SH-SY5Y (cell line): ENCODE measurements at regions not wholly inside any gene's neighbourhood (a gene's known extent, or its start where the extent isn't known, plus 50 kb on each side); places are given as distances from the start of the nearest gene placed in this dataset.

ENCODE experiments used
- GATA2 ChIP-seq: IDR thresholded peaks from 2 replicates; pipeline ENCODE4 v1.6.1; 2011; ENCODE audit warnings: mild to moderate bottlenecking, low read depth, low read length
- GATA3 ChIP-seq: IDR thresholded peaks from 2 replicates; pipeline ENCODE4 v1.6.1; 2011; ENCODE audit warnings: low read depth, mild to moderate bottlenecking, low read length, moderate library complexity

DNA sequence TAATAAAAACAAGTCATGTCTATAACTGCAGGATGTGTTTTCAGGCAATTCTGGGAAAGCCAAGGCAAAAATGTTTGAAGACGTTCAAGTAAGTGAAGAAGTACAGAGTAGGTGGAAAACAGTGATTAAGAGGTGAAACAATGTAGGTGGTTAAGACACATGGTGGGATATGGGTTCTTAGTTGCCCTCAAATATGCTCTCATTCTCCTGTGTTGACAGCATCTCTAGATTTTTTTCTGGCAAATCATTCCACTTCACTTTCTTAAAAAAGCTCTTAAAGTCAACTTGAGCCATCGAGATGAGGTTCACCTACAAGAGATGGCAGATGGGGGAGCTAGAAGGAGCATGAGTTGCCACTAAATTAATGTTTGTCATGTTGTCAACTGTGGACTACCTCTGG is 1041.0 kb upstream of the CNTN5 start:
- no peak for TF ChIP-seq GATA2
- no peak for TF ChIP-seq GATA3
